Dermis microvascular lymphatic vessel endothelial cell (primary cell): ENCODE measurements at regions not wholly inside any gene's neighbourhood (a gene's known extent, or its start where the extent isn't known, plus 50 kb on each side); places are given as distances from the start of the nearest gene placed in this dataset.
A peak's percentile ranks its signal among the peaks of the same experiment; 100 is the strongest.
"Not testable (repeated sequence)": the region's sequence is repeated elsewhere in the genome, so short reads cannot be mapped to it uniquely, and the experiment has no call there.

Source experiments
- DNase-seq, 2 donors: peaks; one replicate each; pipeline versions ENCODE4 v3.0.0 to v3.0.0-alpha.2; 2010; ENCODE audit warnings: low read depth in 2 of 2

DNA sequence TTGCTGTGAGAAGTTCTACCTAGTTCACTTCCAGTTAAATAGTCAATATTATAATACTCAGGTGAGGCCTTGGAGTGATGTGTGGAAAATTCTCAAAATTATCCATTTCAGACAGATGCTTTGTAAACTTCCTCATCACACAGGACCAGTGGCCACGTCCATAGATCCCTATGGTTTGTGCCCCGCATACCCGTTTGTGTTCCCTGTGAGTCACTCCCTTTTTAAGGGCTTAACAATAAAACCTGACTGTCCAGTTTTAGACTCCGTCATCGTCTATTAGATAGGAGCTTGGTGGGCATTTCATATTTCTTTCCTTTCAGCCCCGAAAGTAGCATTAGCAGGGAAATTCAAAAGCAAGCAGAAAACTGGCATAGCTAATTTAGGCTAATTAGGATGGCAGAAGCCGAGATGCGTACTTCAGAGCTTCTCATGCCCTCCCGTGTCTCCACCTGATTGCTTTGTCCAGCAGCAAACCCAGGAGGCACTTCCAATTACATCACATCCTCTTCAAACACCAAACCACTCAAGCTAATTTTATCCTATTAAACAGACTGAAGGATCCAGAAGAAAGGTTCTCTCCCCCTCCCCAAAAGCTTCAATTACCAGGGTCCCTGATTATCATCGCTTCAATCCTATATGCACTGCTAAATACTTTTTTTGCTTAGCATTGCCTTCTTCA, 186.6 kb upstream of the OTX2 start:
- no peak for DNase-seq

- no peak for DNase-seq
These were observed 184.7 kb upstream of the OTX2 start for GRCh38 chr14:56995010-56995409.

DNA sequence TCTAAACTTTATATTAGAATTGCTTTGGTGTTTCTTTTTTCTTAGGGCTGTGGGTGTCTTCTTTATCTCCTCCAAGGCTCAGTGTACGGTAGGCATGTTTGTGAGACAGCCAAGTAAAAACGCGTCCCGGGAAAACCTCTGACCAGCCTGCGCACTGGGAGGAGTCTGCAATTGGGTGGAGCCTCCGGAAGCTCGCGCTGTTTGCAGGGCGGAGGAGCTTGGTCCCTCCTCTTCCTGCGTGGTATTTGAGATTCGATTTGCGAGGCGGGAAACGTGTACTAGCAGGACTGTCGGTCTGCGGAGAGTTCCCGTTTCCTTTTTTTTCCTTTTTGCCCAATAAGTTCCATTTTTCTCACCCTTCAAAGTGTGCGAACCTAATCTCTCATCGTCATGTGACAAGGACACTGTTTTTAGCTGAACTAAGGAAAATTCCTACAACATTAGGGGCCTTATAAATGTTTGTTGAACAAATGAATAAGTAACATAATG, 182.1 kb upstream of the OTX2 start:
- no peak for DNase-seq

DNA sequence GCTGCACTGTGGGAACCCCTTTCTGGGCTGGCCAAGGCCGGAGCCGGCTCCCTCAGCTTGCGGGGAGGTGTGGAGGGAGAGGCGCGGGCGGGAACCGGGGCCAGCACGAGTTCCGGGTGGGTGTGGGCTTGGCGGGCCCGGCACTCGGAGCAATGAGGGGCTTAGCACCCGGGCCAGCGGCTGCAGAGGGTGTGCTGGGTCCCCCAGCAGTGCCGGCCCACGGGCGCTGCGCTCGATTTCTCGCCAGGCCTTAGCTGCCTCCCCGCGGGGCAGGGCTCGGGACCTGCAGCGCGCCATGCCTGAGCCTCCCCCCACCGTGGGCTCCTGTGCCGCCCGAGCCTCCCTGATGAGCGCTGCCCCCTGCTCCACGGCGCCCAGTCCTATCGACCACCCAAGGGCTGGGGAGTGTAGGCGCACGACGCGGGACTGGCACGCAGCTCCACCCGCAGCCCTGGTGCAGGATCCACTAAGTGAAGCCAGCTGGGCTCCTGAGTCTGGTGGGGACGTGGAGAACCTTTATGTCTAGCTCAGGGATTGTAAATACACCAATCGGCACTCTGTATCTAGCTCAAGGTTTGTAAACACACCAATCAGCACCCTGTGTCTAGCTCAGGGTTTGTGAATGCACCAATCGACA, 180.8 kb upstream of the OTX2 start:
- DNase-seq = not testable (repeated sequence)

DNA sequence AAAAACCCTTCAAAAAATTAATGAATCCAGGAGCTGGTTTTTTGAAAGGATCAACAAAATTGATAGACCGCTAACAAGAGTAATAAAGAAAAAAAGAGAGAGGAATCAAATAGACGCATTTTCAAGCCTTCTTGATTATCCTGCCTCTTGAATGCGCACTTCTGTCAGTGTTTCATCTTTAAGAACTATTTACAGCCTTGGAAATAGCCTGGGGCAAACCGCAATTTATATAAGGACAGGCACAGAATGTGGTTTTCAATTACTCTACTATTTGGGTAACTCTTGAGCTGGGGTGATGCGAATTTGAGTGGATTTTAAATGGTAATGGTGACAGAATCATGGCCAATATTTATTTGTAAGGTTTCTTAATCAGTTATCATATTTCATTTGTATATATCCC, 179.1 kb upstream of the OTX2 start:
- no peak for DNase-seq

GRCh38 chr14:56979936-56980335, 169.7 kb upstream of the OTX2 start:
- no peak for DNase-seq

DNA sequence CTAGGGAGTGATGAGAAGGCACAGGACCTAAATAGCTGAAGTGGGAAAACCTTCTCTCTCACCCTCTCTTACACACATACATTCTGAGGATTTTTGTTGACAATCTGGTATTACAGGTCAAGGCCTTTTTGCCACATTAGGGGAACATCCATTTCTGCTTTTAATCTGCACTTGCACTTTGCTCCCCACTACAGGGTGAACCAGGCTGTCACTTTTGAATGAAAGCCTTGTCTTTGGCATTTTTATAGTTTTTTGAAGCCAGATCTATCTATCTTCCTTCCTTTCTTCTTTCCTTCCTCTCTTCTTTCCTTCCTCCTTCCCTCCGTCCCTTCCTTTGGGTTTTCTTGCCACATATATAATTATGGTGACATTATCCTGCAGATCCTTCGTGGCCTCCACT, 165.9 kb upstream of the OTX2 start:
- no peak for DNase-seq

DNA sequence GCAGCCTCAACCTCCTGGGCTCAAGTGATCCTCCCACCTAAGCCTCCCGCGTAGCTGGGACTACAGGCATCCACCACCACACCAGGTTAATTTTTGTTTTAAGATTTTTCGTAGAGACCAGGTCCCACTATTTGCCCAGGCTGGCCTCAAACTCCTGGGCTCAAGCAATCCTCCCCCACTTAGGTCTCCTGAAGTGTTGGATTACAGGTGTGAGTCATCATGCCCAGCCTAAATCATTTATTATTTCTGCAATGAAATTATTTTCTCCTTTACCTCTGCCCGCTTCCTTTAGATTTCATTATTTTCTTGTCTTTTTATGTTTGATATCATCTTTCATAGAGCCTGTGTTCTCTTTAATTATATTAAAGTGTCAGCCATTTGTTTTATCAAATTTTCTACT, 165.2 kb upstream of the OTX2 start:
- DNase-seq = no peak

- no peak for DNase-seq
These were observed 162.7 kb upstream of the OTX2 start for GRCh38 chr14:56972948-56973347.

- no peak for DNase-seq
These were observed 154.6 kb upstream of the OTX2 start for GRCh38 chr14:56964895-56965294.

DNA sequence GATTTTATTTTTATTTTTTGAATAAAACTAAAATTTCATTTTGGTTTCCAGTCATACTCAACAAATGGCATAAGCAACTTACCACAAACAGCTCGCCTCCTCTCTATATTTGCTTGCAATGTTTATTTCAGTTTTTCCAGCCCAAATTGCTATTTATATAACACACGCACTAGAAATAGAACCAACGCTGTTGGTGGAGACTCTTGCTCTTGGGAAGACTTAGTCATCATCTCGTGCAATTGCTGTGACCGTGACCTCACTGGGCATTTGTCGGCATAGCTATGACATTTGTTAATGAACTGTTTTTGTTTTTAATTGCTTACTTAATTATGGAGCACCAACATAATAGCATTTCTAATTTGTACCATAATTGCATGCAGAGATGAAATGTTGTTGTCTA, 153.1 kb upstream of the OTX2 start:
- DNase-seq = no peak

DNA sequence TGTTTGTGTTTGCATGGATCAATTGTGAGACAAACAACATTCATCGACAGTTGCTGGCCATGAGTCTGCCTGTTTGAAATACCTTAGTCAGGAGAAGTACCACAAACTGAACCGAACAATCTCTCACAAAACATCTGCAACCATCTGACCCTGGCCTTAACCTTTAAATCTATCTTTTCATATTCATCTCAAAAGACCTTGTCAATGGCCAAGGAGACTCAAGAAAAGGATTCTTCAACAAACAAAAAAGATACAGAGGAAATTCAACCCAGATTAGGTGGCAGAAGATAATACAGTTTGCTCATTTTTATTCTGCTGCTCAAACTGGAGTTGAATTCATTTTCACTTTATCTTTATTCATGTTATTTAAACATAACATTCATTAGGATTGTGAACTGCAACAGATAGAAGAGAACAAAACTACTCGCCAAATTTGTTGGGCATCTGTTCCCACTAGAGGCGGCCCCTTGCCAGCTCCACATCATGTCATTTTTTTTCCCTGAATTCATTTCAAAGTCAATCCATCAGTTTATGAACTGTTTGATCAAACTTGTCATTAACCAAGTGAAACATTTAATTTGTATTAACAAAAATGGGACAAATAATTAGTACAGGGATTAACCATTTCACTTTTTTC, 152.3 kb upstream of the OTX2 start:
- DNase-seq = no peak

DNA sequence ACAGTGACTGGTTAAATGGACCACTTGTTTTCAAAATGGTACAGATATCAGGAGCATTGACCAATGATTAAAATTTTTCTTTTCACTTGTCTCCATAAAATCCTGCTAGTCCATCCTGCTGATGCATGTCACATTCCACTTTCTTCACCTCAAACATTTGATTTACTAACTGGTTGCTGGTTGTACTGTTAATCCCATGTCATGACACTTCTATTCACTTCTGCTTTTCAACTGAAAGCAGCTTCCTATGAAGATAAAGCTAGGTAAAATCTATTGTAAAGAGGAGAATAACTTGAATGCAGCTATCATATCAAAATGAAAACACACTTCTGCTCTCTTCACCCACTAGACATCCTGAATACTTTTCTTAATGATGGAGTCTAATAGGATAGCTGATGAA, 149.6 kb upstream of the OTX2 start:
- no peak for DNase-seq

GRCh38 chr14:56959121-56959520, 148.8 kb upstream of the OTX2 start:
- DNase-seq = no peak

DNA sequence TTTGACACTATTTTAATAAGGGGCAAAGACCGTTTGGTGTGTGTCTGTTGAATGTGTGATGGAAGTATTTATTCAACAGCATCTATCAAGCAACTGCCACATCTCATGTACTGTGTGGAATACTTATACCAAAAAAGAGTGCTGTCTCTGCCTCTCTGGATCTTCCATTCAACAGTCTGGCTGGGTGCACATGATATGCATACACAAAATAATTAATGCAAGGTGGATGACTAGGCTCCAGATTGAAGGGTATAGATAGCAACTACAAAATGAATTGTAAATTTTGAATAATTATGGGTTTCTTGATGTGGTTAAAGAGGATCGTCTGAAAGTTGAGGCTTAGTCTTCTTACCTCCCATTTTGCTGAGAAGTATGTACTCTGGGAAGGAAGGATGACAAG, 145.9 kb upstream of the OTX2 start:
- no peak for DNase-seq

DNA sequence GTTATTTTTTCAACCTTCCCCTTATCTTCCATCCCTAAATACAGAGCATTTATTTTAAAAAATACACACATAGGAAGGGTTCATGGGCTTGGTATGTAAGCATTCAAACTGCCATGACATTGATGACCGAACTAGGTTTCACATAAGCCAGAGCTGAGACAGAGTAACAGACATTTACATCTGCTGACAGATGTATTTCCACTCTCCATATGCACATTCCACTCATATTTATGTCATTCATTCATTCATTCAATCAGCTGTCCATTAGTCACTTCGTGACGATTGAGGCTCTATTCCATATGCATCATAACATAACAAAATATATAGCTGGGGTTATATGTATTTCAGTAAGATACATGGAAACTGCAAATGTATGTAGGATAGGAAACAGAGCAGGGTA, 145.5 kb upstream of the OTX2 start:
- no peak for DNase-seq

- DNase-seq = peak; percentile 12 to 25
These were observed 143.6 kb upstream of the OTX2 start for GRCh38 chr14:56953884-56954283.

DNA sequence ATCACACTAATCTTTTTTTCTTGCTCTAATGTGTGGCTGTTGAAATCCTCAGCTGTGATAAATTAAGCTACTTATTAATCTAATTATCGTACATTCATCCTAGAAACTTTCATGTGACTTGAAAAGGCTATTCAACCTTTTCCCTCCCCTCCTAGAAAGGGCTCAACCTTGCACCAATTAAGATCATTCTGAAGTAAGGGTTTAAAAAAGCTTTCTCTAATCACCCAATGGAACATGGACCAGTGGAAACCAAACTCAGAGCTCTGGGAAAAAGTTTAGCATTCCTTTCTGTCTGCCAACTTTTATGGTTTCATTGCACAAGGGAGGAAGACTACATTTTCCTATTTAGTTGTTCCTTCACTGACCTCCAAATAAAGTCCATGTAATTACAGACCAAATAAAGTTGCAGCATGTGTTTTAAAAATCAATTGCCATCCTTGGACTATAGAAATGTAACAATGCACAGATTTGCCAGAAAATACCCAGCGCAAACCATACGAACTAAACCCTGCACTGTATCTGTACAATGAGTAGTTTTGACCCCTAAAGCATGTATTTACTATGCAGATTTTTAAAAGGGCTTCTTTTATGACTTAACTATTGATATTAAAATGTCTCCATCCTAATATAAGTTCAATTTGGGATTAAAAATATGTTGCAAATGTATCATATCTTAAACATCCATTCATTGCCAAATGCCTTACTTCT, 142.6 kb upstream of the OTX2 start:
- DNase-seq = no peak

- peak in 1 of 2 donors; percentile 1 for DNase-seq
These were observed 139.5 kb upstream of the OTX2 start for GRCh38 chr14:56949828-56950227.

GRCh38 chr14:56945291-56945690, 135.0 kb upstream of the OTX2 start:
- DNase-seq = no peak

DNA sequence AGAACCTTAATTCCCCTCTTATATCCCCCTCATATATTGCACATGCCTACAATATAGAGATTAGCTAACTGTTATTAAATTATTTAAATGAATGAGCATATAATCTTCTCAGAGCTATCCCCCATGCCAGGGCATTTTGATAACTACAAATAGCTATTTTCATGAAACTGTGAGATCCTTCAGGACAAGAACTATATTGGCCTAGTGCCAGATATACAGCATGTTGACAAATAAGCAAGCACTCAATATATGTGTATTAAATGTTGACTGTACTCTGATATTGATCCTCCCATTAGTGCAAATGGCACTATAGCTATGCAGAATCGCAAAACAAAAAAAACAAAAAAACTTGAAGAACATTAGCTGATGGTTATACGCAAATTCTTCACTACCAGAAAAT, 134.1 kb upstream of the OTX2 start:
- DNase-seq = no peak

GRCh38 chr14:56933446-56933845, 123.2 kb upstream of the OTX2 start:
- DNase-seq = no peak
